ENCODE measurements at regions not wholly inside any gene's neighbourhood (a gene's known extent, or its start where the extent isn't known, plus 50 kb on each side); places are given as distances from the start of the nearest gene placed in this dataset.

DNA sequence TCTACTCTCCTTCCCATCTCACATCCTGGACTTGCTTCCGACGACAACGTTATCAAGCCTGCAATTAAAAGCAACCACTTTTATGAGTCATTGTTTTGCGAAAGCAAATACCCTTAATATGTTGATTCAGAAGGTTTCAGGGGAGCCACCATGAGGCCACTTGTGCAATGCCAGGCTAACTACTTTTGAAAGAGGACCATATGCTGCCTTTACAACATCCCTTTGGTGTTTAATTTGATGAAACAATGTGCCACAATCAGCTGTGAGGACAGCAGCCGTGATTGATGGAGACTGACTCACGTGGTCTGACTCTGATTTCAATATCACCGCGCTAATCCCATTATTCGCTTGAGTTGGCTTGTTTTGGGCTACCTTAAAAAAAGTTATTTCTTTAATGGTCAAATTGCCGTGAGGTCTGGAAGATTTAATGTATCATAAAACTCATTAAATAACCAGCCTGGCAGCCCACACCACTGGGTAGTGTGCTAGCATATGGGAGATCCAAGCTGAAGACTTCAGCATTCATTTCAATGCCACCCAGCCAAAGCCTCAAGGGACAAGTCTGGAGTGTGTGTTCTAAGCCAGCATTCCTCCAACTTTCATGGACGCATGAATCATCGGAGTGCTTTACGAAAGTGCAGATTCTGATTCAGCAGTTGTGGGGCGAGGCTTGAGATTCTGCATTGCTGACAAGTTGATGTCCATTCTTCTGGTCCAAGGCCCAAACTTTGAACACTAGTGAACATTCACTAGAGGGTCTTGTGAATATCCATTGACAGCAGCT lies 73.3 kb upstream of the PAXBP1 start:
- Mint-ChIP-seq H3K9me3 (no peaks in the 10 kb centered on the region), H3K4me3 (no peak overlapping the region), H3K4me1 (no peaks in the 10 kb centered on the region), H3K27me3 (peaks cover 23% of the 10 kb centered on the region), H3K27ac (no peak overlapping the region), H3K36me3 (ENCODE audit: low read depth) (no peaks in the 10 kb centered on the region)
- intact Hi-C loops (cut with micrococcal nuclease): no loop called here
- POLR2A ChIA-PET: no interaction called here
- TF ChIP-seq CTCF (IDR thresholded peaks at IDR 0.05): no peak
- DNase-seq (no peak), ATAC-seq (ENCODE audit: low read depth) (no peak)
- CTCF ChIA-PET: no interaction called here

GRCh38 chr21:32858628-32859027 lies 87.1 kb upstream of the PAXBP1 start:
- Mint-ChIP-seq H3K36me3 (ENCODE audit: low read depth) (no peaks in the 10 kb centered on the region), H3K27me3 (peaks cover 16% of the 10 kb centered on the region), H3K4me1 (no peaks in the 10 kb centered on the region), H3K9me3 (peaks cover 10% of the 10 kb centered on the region), H3K4me3 (no peak overlapping the region), H3K27ac (no peak overlapping the region)
- TF ChIP-seq CTCF (IDR thresholded peaks at IDR 0.05): no peak
- CTCF ChIA-PET: no interaction called here
- intact Hi-C loops (cut with micrococcal nuclease): no loop called here
- DNase-seq (no peak), ATAC-seq (ENCODE audit: low read depth) (no peak)
- POLR2A ChIA-PET: no interaction called here

GRCh38 chr21:32860399-32860798 lies 88.8 kb upstream of the PAXBP1 start:
- no peak overlapping the region for H3K4me3 Mint-ChIP-seq
- H3K36me3 Mint-ChIP-seq (ENCODE audit: low read depth): no peaks in the 10 kb centered on the region
- POLR2A ChIA-PET: no interaction called here
- no peaks in the 10 kb centered on the region for H3K4me1 Mint-ChIP-seq
- H3K27ac Mint-ChIP-seq: no peak overlapping the region
- intact Hi-C loops (cut with micrococcal nuclease): no loop called here
- peaks cover 17% of the 10 kb centered on the region for H3K27me3 Mint-ChIP-seq
- CTCF ChIA-PET: no interaction called here
- no peak for DNase-seq
- peaks cover 10% of the 10 kb centered on the region for H3K9me3 Mint-ChIP-seq
- ATAC-seq (ENCODE audit: low read depth): no peak
- no peak for TF ChIP-seq CTCF (IDR thresholded peaks at IDR 0.05)

- POLR2A ChIA-PET: no interaction called here
- Mint-ChIP-seq H3K36me3 (ENCODE audit: low read depth) (no peaks in the 10 kb centered on the region), H3K27ac (no peak overlapping the region), H3K9me3 (peaks cover 6% of the 10 kb centered on the region), H3K4me3 (no peak overlapping the region), H3K4me1 (no peaks in the 10 kb centered on the region), H3K27me3 (peaks cover 16% of the 10 kb centered on the region)
- no peak for TF ChIP-seq CTCF (IDR thresholded peaks at IDR 0.05)
- CTCF ChIA-PET: interaction anchor here (0.6 kb wide), 1 partner anchor 15 kb away, joined by 3 read pairs; no protein-coding TSS in a partner anchor
- ATAC-seq (ENCODE audit: low read depth) (no peak), DNase-seq (no peak)
- intact Hi-C loops (cut with micrococcal nuclease): no loop called here
Observed at GRCh38 chr21:32861866-32862265, 90.3 kb upstream of the PAXBP1 start.

GRCh38 chr21:32867597-32867996 lies 96.0 kb upstream of the PAXBP1 start:
- POLR2A ChIA-PET: interaction anchor here (0.5 kb wide), 1 partner anchor 209 kb away, joined by 3 read pairs; no protein-coding TSS in a partner anchor
- H3K36me3 Mint-ChIP-seq (ENCODE audit: low read depth): no peaks in the 10 kb centered on the region
- DNase-seq (no peak), ATAC-seq (ENCODE audit: low read depth) (no peak)
- H3K9me3 Mint-ChIP-seq: no peaks in the 10 kb centered on the region
- no peak overlapping the region for H3K4me3 Mint-ChIP-seq
- CTCF ChIA-PET: no interaction called here
- intact Hi-C loops (cut with micrococcal nuclease): no loop called here
- TF ChIP-seq CTCF (IDR thresholded peaks at IDR 0.05): no peak
- no peaks in the 10 kb centered on the region for H3K4me1 Mint-ChIP-seq
- H3K27me3 Mint-ChIP-seq: peaks cover 34% of the 10 kb centered on the region
- no peak overlapping the region for H3K27ac Mint-ChIP-seq
